ENCODE measurements at regions not wholly inside any gene's neighbourhood (a gene's known extent, or its start where the extent isn't known, plus 50 kb on each side); places are given as distances from the start of the nearest gene placed in this dataset.

- TF ChIP-seq ZNF274 (IDR thresholded peaks at IDR 0.05; ENCODE audit: low read depth, low read length) (no peak), SUZ12 (IDR thresholded peaks at IDR 0.05; ENCODE audit: extremely low read depth, insufficient read depth, insufficient read length) (no peak), YY1 (IDR thresholded peaks at IDR 0.05; ENCODE audit: insufficient read depth, insufficient read length) (no peak)
Measured at GRCh38 chr4:31259119-31259518, 539.0 kb downstream of the PCDH7 start.

All from NT2/D1 (cell line).